ENCODE measurements at regions not wholly inside any gene's neighbourhood (a gene's known extent, or its start where the extent isn't known, plus 50 kb on each side); places are given as distances from the start of the nearest gene placed in this dataset.

DNA sequence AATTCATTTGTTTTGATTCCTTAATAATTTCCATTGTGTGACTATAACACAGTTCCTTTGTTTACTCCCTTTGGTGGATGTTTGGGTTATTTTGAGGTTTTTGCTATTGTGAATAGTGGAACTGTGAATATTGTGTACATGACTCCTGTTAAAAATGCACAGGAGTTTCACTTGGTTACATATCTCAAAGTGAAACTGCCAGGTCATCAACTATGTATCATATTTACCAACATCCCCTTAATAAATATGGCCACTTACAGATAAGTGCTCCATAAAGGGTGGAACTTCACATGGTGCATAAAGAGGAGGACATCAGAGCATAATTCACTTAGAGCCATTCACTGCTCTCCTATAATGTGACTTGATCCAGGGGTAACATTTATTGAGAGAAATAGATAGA lies 328.9 kb downstream of the SEC23A start:
- TF ChIP-seq, protein P1, sequence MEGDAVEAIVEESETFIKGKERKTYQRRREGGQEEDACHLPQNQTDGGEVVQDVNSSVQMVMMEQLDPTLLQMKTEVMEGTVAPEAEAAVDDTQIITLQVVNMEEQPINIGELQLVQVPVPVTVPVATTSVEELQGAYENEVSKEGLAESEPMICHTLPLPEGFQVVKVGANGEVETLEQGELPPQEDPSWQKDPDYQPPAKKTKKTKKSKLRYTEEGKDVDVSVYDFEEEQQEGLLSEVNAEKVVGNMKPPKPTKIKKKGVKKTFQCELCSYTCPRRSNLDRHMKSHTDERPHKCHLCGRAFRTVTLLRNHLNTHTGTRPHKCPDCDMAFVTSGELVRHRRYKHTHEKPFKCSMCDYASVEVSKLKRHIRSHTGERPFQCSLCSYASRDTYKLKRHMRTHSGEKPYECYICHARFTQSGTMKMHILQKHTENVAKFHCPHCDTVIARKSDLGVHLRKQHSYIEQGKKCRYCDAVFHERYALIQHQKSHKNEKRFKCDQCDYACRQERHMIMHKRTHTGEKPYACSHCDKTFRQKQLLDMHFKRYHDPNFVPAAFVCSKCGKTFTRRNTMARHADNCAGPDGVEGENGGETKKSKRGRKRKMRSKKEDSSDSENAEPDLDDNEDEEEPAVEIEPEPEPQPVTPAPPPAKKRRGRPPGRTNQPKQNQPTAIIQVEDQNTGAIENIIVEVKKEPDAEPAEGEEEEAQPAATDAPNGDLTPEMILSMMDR (conservative IDR thresholded peaks at IDR 0.05; ENCODE audit: low read depth, low read length): no peak
- TF ChIP-seq SMC3 (IDR thresholded peaks at IDR 0.05; ENCODE audit: low read depth, low read length) (no peak), POLR2A (IDR thresholded peaks at IDR 0.05; ENCODE audit: low read depth, low read length) (no peak), RCOR1 (IDR thresholded peaks at IDR 0.05; ENCODE audit: insufficient replicate concordance, low read length) (no peak)
- TF ChIP-seq, protein P2, sequence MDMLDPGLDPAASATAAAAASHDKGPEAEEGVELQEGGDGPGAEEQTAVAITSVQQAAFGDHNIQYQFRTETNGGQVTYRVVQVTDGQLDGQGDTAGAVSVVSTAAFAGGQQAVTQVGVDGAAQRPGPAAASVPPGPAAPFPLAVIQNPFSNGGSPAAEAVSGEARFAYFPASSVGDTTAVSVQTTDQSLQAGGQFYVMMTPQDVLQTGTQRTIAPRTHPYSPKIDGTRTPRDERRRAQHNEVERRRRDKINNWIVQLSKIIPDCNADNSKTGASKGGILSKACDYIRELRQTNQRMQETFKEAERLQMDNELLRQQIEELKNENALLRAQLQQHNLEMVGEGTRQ (IDR thresholded peaks at IDR 0.05; ENCODE audit: low read depth, low read length): no peak
